ENCODE measurements at regions not wholly inside any gene's neighbourhood (a gene's known extent, or its start where the extent isn't known, plus 50 kb on each side); places are given as distances from the start of the nearest gene placed in this dataset.
"Not testable (repeated sequence)": the region's sequence is repeated elsewhere in the genome, so short reads cannot be mapped to it uniquely, and the experiment has no call there.

GRCh38 chr7:17103984-17104383 lies 194.5 kb upstream of the AHR start:
- peaks cover 0 to 7% (median 0%) of the 10 kb centered on the region in 4 donors for H3K4me1 ChIP-seq
- TF ChIP-seq POLR2A (IDR thresholded peaks at IDR 0.05), result no peak
- no peak for TF ChIP-seq CTCF (IDR thresholded peaks at IDR 0.05)
- no peak for TF ChIP-seq POLR2AphosphoS5 (IDR thresholded peaks at IDR 0.05)
- TF ChIP-seq EP300 (IDR thresholded peaks at IDR 0.05), result no peak
- no peaks in the 10 kb centered on the region for H3K27me3 ChIP-seq
- H3K4me3 ChIP-seq, result no peak overlapping the region
- H3K9me3 ChIP-seq, result no peaks in the 10 kb centered on the region
- no peaks in the 10 kb centered on the region for H3K36me3 ChIP-seq
- intact Hi-C loops (cut with DNase I), result no loop called here
- DNase-seq, result no peak
- WGBS, 2 donors, result 81 to 83% methylated on average over 5 of the region's 5 CpGs
- no peak overlapping the region for H3K27ac ChIP-seq

- no peaks in the 10 kb centered on the region for H3K27me3 ChIP-seq
- H3K4me1 ChIP-seq, result peaks cover 0 to 4% (median 0%) of the 10 kb centered on the region in 4 donors
- no peaks in the 10 kb centered on the region for H3K9me3 ChIP-seq
- no peaks in the 10 kb centered on the region for H3K36me3 ChIP-seq
- intact Hi-C loops (cut with DNase I), result no loop called here
- 82 to 84% methylated on average over 3 of the region's 3 CpGs for WGBS, 2 donors
- no peak for TF ChIP-seq POLR2A (IDR thresholded peaks at IDR 0.05)
- no peak for TF ChIP-seq POLR2AphosphoS5 (IDR thresholded peaks at IDR 0.05)
- TF ChIP-seq CTCF (IDR thresholded peaks at IDR 0.05), result no peak
- no peak for TF ChIP-seq EP300 (IDR thresholded peaks at IDR 0.05)
- no peak overlapping the region for H3K27ac ChIP-seq
- no peak overlapping the region for H3K4me3 ChIP-seq
- no peak for DNase-seq
Measured at GRCh38 chr7:17104419-17104818, 194.0 kb upstream of the AHR start.

GRCh38 chr7:17105701-17106100 lies 192.8 kb upstream of the AHR start:
- DNase-seq, result no peak
- intact Hi-C loops (cut with DNase I), result no loop called here
- TF ChIP-seq POLR2A (IDR thresholded peaks at IDR 0.05) (no peak), EP300 (IDR thresholded peaks at IDR 0.05) (no peak), POLR2AphosphoS5 (IDR thresholded peaks at IDR 0.05) (no peak), CTCF (IDR thresholded peaks at IDR 0.05) (no peak)

GRCh38 chr7:17108049-17108584 lies 190.3 kb upstream of the AHR start:
- Histone ChIP-seq H3K27ac (no peak overlapping the region), H3K36me3 (no peaks in the 10 kb centered on the region), H3K4me3 (no peak overlapping the region), H3K4me1 (no peaks in the 10 kb centered on the region), H3K27me3 (no peaks in the 10 kb centered on the region), H3K9me3 (no peaks in the 10 kb centered on the region)
- TF ChIP-seq POLR2AphosphoS5 (IDR thresholded peaks at IDR 0.05), result no peak
- intact Hi-C loops (cut with DNase I), result no loop called here
- DNase-seq, result no peak
- 86 to 89% methylated on average over 2 of the region's 2 CpGs for WGBS, 2 donors

More at GRCh38 chr7:17105701-17106100, 192.8 kb upstream of the AHR start:
- Histone ChIP-seq H3K36me3 (no peaks in the 10 kb centered on the region), H3K9me3 (no peaks in the 10 kb centered on the region), H3K27ac (no peak overlapping the region), H3K4me3 (no peak overlapping the region), H3K27me3 (no peaks in the 10 kb centered on the region), H3K4me1 (no peaks in the 10 kb centered on the region)

- TF ChIP-seq EP300 (IDR thresholded peaks at IDR 0.05), result no peak
- TF ChIP-seq POLR2A (IDR thresholded peaks at IDR 0.05), result no peak
- TF ChIP-seq CTCF (IDR thresholded peaks at IDR 0.05), result no peak
- TF ChIP-seq POLR2AphosphoS5 (IDR thresholded peaks at IDR 0.05), result no peak
- intact Hi-C loops (cut with DNase I), result no loop called here
- DNase-seq, result no peak
- H3K27me3 ChIP-seq, result no peaks in the 10 kb centered on the region
- WGBS, 2 donors, result 15 to 54% methylated on average over 2 of the region's 2 CpGs
- H3K9me3 ChIP-seq, result no peaks in the 10 kb centered on the region
- H3K4me1 ChIP-seq, result no peaks in the 10 kb centered on the region
- H3K36me3 ChIP-seq, result no peaks in the 10 kb centered on the region
- no peak overlapping the region for H3K4me3 ChIP-seq
- no peak overlapping the region for H3K27ac ChIP-seq
Measured at GRCh38 chr7:17109020-17109419, 189.4 kb upstream of the AHR start.

- H3K36me3 ChIP-seq; H3K27me3 ChIP-seq; H3K9me3 ChIP-seq; intact Hi-C loops (cut with DNase I); H3K4me1 ChIP-seq; DNase-seq; H3K27ac ChIP-seq; H3K4me3 ChIP-seq: not testable (repeated sequence)
- WGBS, 2 donors, result 98 to 99% methylated on average over 2 of the region's 2 CpGs
Measured at GRCh38 chr7:17113770-17114169, 184.7 kb upstream of the AHR start.

All from sigmoid colon (tissue), 6 donors.